Adrenal gland (tissue), 5 donors: ENCODE measurements at regions not wholly inside any gene's neighbourhood (a gene's known extent, or its start where the extent isn't known, plus 50 kb on each side); places are given as distances from the start of the nearest gene placed in this dataset.

Experiments used
- CTCF ChIP-seq, 6 experiments: fragments of 450-650 bp in 4 of 6; fragments of 200-600 bp in 2 of 6; sonication (generic) in 1 of 6; IDR thresholded peaks; 1 replicate in 5 of 6; 2 replicates in 1 of 6; pipeline versions ENCODE4 v1.5.1 to v1.8.0; 2016 to 2021; ENCODE audit warnings: antibody characterized with exemption in 6 of 6, mild to moderate bottlenecking in 2 of 6, moderate library complexity in 1 of 6
- POLR2A ChIP-seq, 2 donors: fragments of 450-650 bp; IDR thresholded peaks; one replicate each; pipeline ENCODE4 v1.6.1; 2017; ENCODE audit warnings: antibody characterized with exemption in 2 of 2, mild to moderate bottlenecking in 2 of 2, moderate library complexity in 1 of 2
- donor health status: DM: no; HTN: no; CAD: no.

DNA sequence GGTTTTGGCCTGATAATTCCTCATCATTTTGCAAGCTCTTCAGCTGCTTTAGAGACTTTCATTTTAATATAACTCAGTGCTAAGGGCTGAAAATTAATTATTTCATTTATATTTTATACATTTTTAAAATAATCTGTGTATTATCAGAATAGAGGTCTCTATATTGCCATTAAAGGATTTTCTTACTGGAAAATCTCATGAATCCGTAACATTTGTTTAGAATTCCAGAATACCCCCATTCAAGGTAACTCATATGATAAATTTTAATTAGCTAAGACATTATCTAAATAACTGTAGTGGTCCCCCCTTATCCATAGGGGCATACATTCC is 51.6 kb downstream of the BMAL2 start:
- TF ChIP-seq CTCF (IDR thresholded peaks at IDR 0.05): no peak
- no peak for TF ChIP-seq POLR2A (IDR thresholded peaks at IDR 0.05)
